HG02973 (cell line): ENCODE measurements at regions not wholly inside any gene's neighbourhood (a gene's known extent, or its start where the extent isn't known, plus 50 kb on each side); places are given as distances from the start of the nearest gene placed in this dataset.

Experiments used
- ATAC-seq: cut with Tn5 transposase; IDR thresholded peaks from one replicate; pipeline ENCODE4 v1.9.1; 2021; ENCODE audit warnings: moderate library complexity; ENCODE audit not compliant: unreplicated experiment

DNA sequence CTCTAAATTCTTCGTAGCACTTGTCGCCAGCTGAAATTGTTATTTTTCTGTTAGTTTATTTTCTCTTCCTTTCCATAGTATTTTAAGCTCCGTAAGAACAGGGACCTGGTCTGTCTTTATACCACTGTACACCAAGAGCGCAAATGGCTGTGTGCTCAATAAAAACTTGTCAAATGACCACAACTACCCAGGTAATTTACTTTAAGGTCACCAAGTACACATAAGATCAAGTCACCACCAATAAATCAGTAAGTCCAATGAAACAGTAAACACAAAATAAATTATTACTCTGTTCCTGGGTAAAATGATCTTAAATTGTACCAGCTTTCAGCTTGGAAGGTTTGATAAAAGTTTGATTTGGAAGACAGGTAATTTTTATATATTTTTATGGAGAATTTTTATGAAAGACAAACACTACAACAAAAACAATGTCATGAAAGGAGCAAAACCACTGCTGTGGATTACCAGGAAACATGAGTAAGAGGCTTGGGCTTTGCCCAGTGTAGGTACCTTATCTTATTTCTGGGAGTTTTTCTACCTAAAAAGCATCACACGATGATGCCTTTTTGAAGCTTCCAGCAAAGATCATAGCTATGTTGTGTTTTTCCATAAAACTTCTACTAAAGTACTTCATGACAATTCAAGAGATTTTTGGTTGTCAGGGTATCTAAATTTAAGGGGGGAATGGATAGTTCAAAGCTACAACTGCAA, 406.8 kb downstream of the SHQ1 start:
- ATAC-seq = no peak

DNA sequence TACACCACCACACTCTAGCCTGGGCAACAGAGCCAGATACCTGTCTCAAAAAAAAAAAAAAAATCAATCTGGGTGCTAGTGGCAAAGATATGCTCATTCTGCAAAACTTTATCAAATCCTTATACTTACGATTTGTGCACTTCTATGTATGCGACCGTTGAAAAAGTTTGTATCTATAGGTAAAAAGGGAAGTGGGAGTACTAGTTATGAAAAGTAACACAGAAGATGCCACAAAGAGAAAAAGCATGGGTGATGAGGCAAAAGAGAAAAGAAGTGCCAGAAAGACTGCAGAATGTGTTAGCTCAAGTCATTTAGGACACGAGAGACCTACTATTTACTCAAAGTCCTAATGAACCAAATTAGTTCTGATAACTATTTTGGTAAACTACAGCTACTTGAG, 407.8 kb downstream of the SHQ1 start:
- peak; percentile 35 for ATAC-seq

DNA sequence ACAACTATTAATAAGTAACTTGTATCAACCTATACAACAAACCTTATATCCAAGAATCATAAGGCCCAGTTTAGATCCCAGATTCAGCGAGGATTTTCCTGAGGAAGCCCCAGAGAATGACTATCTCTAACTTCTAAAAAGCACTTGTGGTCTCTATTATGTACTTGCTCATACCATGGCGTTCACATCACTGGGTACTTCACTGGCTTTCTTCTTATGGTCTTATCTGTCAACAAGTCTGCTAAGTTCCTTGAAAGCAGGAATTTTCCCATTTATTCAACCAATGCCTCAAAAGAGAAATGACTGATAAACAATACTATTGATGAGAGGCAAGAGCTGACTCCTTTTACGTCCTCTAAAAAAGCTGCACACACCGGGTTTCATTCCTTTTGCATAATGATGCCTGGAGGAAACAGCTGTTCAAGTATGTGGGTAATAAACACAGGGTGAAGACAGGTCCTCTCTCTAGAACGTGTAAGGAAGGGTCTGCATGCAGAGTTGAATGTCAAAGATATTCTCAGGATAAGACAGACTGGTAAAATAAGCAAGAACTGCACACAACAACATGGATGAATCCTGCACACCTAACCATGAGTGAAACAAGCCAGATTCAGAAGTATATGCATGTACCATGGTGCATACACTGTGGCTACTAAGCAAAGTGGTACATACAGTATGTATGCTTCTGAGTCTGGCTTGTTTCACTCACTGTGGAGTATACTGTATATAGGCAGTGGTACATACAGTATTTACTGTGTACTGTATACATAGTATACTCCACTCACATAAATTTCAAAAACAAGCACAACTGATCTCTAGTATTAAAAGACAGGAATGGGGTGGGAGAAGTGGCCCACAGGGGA, 408.7 kb downstream of the SHQ1 start:
- ATAC-seq = peak; percentile 45

DNA sequence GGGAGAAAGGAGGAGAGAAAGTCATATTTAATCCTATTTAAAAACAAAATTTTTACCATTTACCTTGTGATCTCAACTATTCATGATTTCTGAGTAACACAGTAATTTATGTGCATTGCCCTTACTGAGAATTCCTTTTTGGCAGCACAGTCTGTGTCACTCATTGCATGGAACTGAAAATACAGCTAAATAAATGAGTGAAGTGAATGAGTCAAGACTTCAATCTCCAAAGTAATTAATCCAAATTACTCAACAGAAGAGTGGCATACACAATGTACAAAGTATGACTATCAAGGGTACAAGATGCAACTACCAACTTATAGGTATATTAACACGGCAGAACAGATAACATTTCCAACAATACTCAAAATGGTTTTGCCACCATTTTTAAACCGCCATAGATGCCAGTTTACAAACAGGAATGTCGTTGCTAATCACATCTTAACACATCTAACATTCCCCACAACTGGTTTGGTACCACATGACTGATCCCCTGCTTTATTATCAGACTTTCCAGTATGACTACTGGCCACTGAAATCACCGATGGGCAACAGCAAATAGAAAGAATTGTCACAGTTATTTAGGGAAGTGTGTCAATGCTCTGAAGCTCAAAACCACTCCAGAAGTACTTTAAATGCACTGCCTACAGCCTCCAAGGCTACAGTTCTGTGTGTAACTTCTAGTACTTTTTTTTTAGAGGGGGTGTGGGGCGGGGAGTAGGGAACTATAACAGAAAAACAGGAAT, 410.4 kb downstream of the SHQ1 start:
- no peak for ATAC-seq

DNA sequence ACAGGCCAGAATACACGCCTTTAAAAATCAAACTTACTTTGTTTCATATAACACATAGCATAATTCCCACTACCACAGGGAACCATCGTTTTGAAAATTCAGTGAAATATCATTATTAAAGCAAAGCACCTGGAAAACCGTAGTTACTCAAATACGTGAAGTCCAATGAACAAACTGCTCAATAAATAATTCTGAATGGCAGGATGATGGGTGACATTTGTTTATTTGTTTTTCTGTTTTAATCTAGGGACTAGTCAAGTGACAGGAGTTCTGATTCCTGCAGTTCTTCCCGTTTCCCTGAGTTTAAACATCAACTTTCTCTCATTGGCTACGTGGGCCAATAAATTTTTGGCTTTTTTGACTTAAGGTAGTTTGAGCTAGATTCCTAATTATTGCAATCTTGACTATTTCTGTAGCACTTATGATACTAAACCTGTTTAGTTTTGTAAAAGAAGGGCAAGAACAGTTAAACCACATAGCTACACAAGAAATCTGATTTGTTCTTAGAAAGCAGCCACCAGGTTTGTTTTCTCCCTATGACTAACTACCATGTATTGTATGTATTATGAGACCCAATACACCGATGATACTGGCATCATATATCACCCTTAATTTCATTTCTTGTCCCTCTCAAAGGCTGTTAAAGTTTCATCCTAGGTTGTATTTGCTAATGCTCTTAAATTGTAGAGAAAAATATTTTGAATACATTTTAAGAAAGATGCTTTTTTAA, 411.2 kb downstream of the SHQ1 start:
- ATAC-seq = no peak

DNA sequence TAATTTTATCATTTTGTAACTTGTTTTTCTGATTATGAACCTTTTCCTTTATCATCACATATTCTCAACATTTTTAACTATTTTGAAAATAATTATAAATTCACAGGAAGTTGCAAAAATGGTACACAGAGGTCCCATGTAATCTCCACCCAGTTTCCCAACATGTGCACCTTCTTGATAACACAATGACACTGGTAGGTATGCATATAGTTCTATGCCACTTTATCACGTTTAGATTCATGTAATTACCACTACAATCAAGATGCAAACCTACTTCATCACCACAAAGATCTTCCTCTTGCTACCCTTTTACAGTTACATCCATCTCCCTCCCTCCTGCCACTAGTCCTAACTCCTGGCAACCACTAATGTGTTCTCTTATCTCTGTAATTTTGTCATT, 413.9 kb downstream of the SHQ1 start:
- ATAC-seq = no peak

DNA sequence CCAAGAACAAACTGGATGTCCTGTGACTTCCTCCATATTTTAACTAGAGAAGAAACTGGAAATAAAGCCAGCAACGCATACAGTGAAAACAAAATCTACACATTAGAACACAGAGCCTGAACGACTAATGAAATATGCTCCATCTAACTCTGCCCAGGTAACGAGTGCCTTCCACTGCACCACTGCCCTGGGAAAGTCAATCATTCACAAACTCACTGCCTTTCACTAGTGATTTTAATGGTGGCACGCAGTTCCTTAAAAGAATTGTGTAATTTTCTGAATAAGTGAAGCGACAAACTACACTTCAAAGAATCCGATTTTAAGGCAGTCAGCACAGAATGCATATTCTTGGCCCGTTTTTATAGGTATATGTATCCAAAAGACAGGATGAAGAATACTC, 416.0 kb downstream of the SHQ1 start:
- no peak for ATAC-seq

DNA sequence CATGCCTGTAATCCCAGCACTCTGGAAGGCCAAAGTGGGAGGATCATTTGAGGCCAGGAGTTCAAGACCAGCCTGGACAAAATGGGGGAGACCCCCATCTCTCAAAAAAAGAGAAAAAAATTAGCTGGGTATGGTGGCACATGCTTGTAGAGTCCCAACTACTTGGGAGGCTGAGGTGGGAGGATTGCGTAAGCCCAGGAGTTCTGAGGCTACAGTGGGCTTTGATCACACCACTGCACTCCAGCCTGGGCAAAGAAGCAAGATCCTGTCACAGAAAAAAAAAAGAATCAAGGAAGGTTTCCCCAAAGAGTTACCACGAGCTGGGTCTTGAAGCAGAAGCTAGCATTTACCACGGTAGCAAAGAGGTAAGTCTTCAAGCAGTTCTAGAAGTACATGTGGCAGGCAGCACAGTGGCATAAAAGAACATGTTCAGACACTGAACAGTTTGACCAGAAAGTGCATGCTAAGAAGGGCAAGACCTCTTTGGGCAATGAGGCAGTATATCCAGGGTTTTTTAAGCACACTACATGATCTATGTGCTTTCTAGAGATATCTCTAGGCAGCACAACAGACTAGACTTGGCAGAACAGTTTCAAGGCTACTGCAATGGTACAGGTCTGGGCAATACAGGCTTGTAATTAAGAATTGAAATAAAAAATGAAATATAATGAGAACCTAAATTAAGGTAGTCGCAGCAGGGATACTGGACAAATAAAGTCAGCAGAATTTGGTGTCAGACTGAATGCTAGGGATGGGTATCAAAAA, 418.5 kb downstream of the SHQ1 start:
- ATAC-seq = no peak

DNA sequence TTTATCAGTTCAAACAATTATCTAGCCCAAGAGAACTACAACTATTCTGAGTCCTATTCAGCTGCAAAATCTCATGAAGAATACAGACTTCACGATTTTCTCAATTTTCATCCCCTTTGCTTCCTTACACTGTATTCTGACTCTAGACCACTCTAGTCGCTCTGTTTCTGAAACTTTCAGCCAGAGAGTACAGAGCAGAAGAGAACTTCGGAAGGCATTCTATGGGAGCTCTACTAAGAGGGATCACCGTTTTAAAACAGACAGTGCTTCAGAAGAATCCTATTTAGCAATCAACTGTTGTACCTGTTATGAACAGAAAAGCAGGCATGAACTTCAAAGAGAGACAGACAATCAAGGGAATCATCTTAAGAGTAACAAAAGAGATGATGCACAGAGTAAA, 419.4 kb downstream of the SHQ1 start:
- no peak for ATAC-seq

DNA sequence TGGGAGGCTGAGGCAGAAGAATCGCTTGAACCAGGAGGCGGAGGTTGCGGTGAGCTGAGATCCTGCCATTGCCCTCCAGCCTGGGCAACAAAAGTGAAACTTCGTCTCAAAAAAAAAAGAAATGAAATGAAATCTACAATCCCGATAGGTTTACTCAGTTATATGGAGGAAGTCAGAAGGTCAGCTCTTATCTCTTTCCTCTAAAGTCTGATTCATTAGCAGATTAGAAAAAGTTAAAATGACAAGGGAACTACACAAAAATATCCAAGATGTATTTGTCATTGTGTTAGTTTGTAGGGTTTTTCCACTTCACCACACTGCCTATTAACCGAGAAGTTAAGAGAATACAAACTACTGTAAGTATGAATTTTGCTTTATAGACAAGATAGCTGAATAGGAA, 420.6 kb downstream of the SHQ1 start:
- ATAC-seq = no peak

DNA sequence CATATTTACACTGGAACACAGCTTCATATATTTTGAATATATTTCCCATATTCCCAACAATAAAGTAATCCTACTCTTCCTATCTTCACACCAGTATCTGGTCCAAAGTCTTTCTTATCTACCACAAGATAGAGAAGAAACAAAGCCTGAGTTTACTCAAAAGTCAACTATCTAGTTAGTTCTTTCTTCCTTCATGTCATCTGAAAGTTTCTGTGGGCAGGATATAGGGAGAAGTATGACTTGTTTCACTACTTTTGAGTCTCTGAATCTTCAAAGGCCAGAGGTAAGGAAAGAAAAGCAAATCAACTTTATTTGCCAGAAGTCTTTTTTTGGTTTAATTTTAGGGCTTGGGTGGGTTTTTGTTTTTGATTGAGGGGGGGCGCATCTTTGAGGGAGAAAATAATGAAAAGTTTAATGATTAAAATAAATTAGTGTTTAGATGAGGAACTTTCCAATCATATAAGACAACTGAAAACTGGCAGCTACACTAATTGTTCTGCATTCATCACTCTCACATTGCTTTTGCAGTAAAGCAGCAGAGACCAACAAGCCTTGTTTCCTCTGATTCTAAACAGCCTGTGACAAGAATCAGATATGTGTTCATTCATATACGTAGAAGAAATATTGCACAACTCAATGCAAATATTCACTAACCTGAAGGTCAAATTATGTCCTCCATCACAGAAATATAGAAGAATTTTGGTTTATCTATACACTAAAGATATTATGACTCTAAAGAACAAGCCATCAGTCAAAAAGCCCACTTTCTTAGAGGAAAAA, 421.4 kb downstream of the SHQ1 start:
- peak; percentile 66 for ATAC-seq

DNA sequence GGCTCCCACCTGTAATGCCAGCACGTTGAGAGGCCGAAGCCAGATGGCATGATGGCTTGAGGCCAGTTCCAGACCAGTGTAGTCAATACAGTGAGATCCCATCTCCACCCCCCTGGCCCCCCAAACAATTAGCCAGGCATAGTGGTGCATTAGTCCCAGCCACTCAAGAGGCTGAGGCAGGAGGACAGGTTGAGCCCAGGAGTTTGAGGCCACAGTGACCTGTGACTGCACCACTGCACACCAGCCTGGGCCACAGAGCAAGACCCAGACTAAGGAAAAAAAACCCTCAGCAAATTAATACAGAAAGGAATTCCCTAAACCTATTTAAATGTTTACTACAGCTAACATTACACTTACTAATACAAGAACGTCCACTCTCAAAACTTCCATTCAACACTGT, 424.6 kb downstream of the SHQ1 start:
- ATAC-seq = no peak

DNA sequence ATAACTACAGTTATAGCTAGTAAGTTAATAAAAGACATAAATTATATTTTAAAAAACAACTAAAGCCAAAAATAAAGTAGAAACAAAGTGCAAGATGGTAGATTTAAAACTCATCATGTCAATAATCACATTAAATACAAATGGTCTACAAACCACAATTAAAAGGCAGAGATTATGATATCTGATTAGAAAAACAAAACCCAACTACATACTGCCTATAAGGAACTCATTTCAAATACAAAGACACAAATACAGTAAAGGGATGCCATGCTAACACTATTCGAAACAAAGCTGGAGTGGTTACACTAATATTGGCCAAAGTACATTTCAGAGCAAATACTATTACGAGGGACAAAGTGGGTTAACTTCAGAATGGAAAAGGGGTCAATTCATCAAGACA, 426.5 kb downstream of the SHQ1 start:
- ATAC-seq = no peak

DNA sequence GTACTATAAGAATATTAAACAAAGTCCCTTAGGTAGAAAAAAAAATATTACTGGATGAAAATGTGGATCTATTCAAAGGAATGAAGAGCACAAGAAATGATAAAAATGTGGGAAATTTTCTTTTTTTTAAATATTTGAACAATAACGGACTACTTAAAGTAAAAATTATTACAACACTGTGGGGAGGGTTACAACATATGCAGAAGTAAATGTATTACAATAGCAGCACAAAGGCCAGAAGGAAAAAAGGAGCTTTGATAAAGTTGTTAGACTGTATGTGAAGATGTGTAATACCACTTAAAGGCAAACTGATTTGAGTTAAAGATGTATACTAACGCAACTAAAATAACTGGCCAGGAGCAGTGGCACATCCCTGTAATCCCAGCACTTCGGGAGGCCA, 427.1 kb downstream of the SHQ1 start:
- no peak for ATAC-seq

DNA sequence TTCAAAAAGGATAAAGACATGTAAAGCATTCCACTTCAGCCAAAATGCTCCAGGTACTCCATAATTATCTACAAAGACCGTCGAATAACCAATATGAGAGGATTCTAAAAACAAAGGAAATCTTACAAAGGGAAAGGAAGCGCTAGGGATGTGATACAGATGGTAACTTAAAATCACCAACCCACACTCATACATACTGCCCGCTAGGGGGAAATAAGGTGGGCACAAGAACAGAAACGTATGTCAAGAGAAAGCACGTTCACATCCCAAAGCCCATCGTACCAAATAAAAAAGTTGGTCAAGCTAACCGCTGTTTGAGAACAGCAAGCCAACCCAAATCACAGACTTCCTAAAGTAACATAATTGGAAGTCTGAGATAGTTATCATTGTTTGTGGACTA, 429.4 kb downstream of the SHQ1 start:
- no peak for ATAC-seq

DNA sequence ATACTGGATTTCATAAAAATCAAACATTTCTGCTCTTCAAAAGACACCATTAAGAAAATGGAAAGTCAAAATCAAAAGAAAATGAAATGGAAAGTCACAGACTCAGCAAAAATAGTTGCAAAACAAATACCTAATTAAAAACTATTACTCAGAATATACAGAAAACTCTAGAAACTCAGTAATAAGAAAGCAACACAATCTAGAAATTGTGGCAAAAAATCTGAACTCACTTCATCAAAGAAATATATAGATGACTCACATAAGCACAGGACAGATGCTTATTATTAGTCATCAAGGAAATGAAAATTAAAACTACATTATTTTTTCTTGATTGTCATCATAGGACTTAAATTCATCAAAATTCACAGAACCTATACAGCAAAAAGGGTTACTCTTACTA, 430.0 kb downstream of the SHQ1 start:
- ATAC-seq = no peak

DNA sequence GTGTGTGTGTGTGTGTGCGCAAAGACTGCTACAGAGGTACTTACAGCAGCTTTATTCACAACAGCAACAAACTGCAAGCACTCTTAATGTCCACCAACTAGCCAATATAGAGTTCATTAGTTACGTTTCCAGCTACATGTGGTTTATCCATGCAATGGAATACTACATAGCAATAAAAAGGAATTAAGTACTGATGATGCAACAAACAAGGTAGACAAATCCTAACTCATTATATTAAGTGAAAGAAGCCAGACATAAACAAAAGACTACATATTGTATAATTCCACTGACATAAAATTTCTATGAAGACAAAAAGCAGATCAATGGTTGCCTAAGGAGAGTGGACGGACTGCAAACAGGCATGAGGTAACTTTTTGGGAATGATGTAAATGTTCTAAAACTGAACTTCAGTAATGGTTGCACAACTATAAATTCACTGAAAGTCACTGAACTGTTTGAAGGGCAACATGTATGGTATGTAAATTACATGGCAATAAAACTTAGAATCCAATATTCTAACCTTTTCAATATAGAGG, 433.7 kb downstream of the SHQ1 start:
- ATAC-seq = no peak

DNA sequence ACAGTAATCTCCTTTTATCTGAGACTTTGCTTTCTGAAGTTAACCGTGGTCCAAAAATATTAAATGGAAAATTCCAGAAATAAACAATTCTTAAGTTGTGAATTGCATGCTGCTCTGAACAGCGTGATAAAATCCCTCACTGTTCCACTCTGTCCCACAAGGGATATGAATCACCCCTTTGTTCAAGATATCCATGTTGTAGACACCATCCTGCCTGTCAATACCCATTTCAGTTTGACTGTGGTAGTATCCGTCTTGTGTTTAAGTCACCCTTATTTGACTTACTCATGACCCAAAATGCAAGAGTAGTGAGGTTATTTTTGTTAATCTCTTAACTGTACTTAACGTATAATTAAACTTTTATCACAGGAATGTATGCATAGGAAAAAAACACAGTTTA, 435.0 kb downstream of the SHQ1 start:
- no peak for ATAC-seq

DNA sequence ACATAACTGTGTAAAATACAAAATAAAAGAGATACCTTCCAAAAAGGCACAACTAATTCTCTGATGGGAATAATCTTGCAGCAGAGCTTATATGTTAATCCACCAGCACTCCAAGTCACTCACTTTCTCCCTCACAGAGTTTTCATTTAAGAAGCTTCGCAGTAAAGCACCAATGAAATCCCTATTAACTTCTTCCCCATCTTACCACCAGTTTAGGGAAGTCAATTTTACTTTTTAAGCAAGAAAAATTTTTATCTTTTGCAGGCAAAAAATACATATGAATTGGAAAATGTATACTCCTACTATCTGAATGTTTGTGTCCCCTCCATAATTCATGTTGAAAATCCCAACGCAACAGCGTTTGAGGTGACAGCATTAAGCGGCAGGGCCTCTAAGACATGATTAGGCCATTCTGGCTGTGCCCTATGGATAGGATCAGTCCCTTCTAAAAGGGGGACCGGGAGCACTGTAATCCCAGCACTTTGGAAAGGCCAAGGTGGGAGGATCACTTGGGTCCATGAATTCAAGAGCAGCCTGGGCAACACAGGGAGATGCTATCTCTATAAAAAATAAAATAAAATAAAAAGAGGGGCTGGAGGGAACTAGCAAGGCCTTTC, 435.8 kb downstream of the SHQ1 start:
- no peak for ATAC-seq
